ENCODE measurements at regions not wholly inside any gene's neighbourhood (a gene's known extent, or its start where the extent isn't known, plus 50 kb on each side); places are given as distances from the start of the nearest gene placed in this dataset.

- Histone ChIP-seq H3K4me1 (ENCODE audit: control insufficient read depth in 5 of 5, insufficient read depth in 5 of 5, low read length in 5 of 5) (no peaks in the 10 kb centered on the region), H3K36me3 (ENCODE audit: control insufficient read depth in 4 of 4, insufficient read depth in 4 of 4, low read length in 4 of 4) (no peaks in the 10 kb centered on the region), H3K9ac (ENCODE audit: insufficient read depth in 1 of 2, low read length in 2 of 2) (no peak overlapping the region), H3K27ac (ENCODE audit: low read depth in 1 of 2, low read length in 1 of 2) (no peak overlapping the region), H3K4me3 (no peak overlapping the region), H3K9me3 (ENCODE audit: control insufficient read depth in 4 of 4, insufficient read depth in 3 of 4, low read length in 3 of 4) (no peaks in the 10 kb centered on the region), H3K27me3 (ENCODE audit: control insufficient read depth in 3 of 3, insufficient read depth in 3 of 3, low read length in 2 of 3) (no peaks in the 10 kb centered on the region)
- no peak for ATAC-seq (ENCODE audit: insufficient read depth, low FRiP score)
- DNase-seq, result no peak
- TF ChIP-seq, protein P1, sequence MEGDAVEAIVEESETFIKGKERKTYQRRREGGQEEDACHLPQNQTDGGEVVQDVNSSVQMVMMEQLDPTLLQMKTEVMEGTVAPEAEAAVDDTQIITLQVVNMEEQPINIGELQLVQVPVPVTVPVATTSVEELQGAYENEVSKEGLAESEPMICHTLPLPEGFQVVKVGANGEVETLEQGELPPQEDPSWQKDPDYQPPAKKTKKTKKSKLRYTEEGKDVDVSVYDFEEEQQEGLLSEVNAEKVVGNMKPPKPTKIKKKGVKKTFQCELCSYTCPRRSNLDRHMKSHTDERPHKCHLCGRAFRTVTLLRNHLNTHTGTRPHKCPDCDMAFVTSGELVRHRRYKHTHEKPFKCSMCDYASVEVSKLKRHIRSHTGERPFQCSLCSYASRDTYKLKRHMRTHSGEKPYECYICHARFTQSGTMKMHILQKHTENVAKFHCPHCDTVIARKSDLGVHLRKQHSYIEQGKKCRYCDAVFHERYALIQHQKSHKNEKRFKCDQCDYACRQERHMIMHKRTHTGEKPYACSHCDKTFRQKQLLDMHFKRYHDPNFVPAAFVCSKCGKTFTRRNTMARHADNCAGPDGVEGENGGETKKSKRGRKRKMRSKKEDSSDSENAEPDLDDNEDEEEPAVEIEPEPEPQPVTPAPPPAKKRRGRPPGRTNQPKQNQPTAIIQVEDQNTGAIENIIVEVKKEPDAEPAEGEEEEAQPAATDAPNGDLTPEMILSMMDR (IDR thresholded peaks at IDR 0.05; ENCODE audit: control extremely low read depth, extremely low read depth), result no peak
- 81 to 89% methylated on average over 4 of the region's 4 CpGs for WGBS, 2 donors
Observed at GRCh38 chr10:18767981-18768380, 108.8 kb downstream of the ARL5B start.

- WGBS, 2 donors, result 86 to 88% methylated on average over 4 of the region's 4 CpGs
- H3K4me1 ChIP-seq (ENCODE audit: control insufficient read depth in 5 of 5, insufficient read depth in 5 of 5, low read length in 5 of 5), result no peaks in the 10 kb centered on the region
- ATAC-seq (ENCODE audit: insufficient read depth, low FRiP score) (no peak), DNase-seq (no peak)
- no peaks in the 10 kb centered on the region for H3K9me3 ChIP-seq (ENCODE audit: control insufficient read depth in 4 of 4, insufficient read depth in 3 of 4, low read length in 3 of 4)
- H3K27me3 ChIP-seq (ENCODE audit: control insufficient read depth in 3 of 3, insufficient read depth in 3 of 3, low read length in 2 of 3), result no peaks in the 10 kb centered on the region
- H3K36me3 ChIP-seq (ENCODE audit: control insufficient read depth in 4 of 4, insufficient read depth in 4 of 4, low read length in 4 of 4), result no peaks in the 10 kb centered on the region
- no peak overlapping the region for H3K27ac ChIP-seq (ENCODE audit: low read depth in 1 of 2, low read length in 1 of 2)
- H3K4me3 ChIP-seq, result no peak overlapping the region
- TF ChIP-seq, protein P1 (IDR thresholded peaks at IDR 0.05; ENCODE audit: control extremely low read depth, extremely low read depth), result no peak
- no peak overlapping the region for H3K9ac ChIP-seq (ENCODE audit: insufficient read depth in 1 of 2, low read length in 2 of 2)
Observed at GRCh38 chr10:18773180-18773579, 113.9 kb downstream of the ARL5B start.

DNA sequence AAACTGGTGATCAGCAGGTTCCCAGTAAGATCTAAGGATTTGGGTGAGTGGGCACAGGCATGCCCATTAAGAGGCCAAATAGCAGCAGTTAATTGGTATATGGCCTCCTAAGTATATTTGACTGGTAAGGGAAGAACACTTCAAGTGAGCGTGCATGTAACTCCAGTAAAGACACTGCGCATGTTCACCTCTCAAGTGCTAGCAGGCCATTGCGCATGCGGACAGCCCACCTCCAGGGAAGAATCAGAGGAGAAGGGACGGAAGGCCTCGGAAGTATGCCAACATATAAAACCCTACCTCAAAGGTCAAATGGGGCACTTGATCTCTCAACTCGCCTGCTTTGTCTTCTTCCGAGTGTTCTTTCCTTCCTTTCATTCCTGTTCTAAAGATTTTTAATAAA lies 118.0 kb downstream of the ARL5B start:
- Histone ChIP-seq H3K9me3 (ENCODE audit: control insufficient read depth in 4 of 4, insufficient read depth in 3 of 4, low read length in 3 of 4) (peaks cover 0 to 2% (median 0%) of the 10 kb centered on the region in 4 donors), H3K9ac (ENCODE audit: insufficient read depth in 1 of 2, low read length in 2 of 2) (no peak overlapping the region), H3K27me3 (ENCODE audit: control insufficient read depth in 3 of 3, insufficient read depth in 3 of 3, low read length in 2 of 3) (no peaks in the 10 kb centered on the region), H3K27ac (ENCODE audit: low read depth in 1 of 2, low read length in 1 of 2) (no peak overlapping the region), H3K4me1 (ENCODE audit: control insufficient read depth in 5 of 5, insufficient read depth in 5 of 5, low read length in 5 of 5) (no peaks in the 10 kb centered on the region), H3K4me3 (no peak overlapping the region), H3K36me3 (ENCODE audit: control insufficient read depth in 4 of 4, insufficient read depth in 4 of 4, low read length in 4 of 4) (no peaks in the 10 kb centered on the region)
- DNase-seq, result no peak
- TF ChIP-seq, protein P1 (IDR thresholded peaks at IDR 0.05; ENCODE audit: control extremely low read depth, extremely low read depth), result no peak
- ATAC-seq (ENCODE audit: insufficient read depth, low FRiP score), result no peak
- 91 to 94% methylated on average over 8 of the region's 8 CpGs for WGBS, 2 donors

GRCh38 chr10:18786478-18786877 lies 127.2 kb downstream of the ARL5B start:
- no peaks in the 10 kb centered on the region for H3K27me3 ChIP-seq (ENCODE audit: control insufficient read depth in 3 of 3, insufficient read depth in 3 of 3, low read length in 2 of 3)
- DNase-seq, result peak in 2 of 3 donors; percentile 60 to 65
- peaks cover 0 to 6% (median 0%) of the 10 kb centered on the region in 4 donors for H3K9me3 ChIP-seq (ENCODE audit: control insufficient read depth in 4 of 4, insufficient read depth in 3 of 4, low read length in 3 of 4)
- TF ChIP-seq, protein P1 (IDR thresholded peaks at IDR 0.05; ENCODE audit: control extremely low read depth, extremely low read depth), result no peak
- no peaks in the 10 kb centered on the region for H3K36me3 ChIP-seq (ENCODE audit: control insufficient read depth in 4 of 4, insufficient read depth in 4 of 4, low read length in 4 of 4)
- no peak overlapping the region for H3K9ac ChIP-seq (ENCODE audit: insufficient read depth in 1 of 2, low read length in 2 of 2)
- peaks cover 0 to 13% (median 0%) of the 10 kb centered on the region in 5 donors for H3K4me1 ChIP-seq (ENCODE audit: control insufficient read depth in 5 of 5, insufficient read depth in 5 of 5, low read length in 5 of 5)
- ATAC-seq (ENCODE audit: insufficient read depth, low FRiP score), result no peak
- H3K27ac ChIP-seq (ENCODE audit: low read depth in 1 of 2, low read length in 1 of 2), result no peak overlapping the region
- WGBS, 2 donors, result 20 to 30% methylated on average over 3 of the region's 3 CpGs
- no peak overlapping the region for H3K4me3 ChIP-seq

Measured in lung (tissue), 11 donors.